ENCODE measurements at regions not wholly inside any gene's neighbourhood (a gene's known extent, or its start where the extent isn't known, plus 50 kb on each side); places are given as distances from the start of the nearest gene placed in this dataset.

GRCh38 chr15:95600367-95600766 lies 730.1 kb upstream of the NR2F2 start:
- TF ChIP-seq CTCF (IDR thresholded peaks at IDR 0.05; ENCODE audit: low read length) (no peak), EZH2 (IDR thresholded peaks at IDR 0.05; ENCODE audit: borderline replicate concordance, low read length) (no peak)
